Stimulated activated CD8-positive, alpha-beta memory T cell treated with anti-CD3 and anti-CD28 coated beads, Interleukin-7, amount 100 ng/mL, for 48 hours (primary cell): ENCODE measurements at regions not wholly inside any gene's neighbourhood (a gene's known extent, or its start where the extent isn't known, plus 50 kb on each side); places are given as distances from the start of the nearest gene placed in this dataset.

ENCODE experiments used
- DNase-seq, 2 donors: peaks; one replicate each; pipeline ENCODE4 v3.0.0-alpha.2; 2020; ENCODE audit warnings: low read depth in 1 of 2; ENCODE audit errors: extremely low read depth in 1 of 2

GRCh38 chr1:173420330-173420806 is 56.8 kb upstream of the PRDX6 start:
- DNase-seq = no peak

DNA sequence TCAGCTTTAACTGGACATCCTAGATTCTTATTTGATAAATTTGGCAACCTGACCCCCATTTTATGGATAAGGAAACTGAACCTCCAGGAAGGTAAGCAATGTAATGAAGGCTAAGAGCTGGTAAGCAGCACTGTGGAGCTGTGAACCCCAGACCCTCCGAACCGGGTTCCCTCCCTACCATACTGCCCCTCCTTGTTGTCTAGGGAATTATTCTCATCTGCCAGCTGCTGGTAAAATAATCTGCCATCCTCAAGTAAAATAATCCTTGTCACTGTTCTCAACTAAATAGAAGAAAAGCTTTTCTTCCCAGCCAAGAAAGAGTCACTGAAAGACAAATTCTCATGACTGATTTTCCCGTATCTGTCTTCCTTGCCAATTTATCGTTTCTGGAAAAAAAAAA is 55.8 kb upstream of the PRDX6 start:
- no peak for DNase-seq

GRCh38 chr1:173421789-173422188 is 55.3 kb upstream of the PRDX6 start:
- no peak for DNase-seq

DNA sequence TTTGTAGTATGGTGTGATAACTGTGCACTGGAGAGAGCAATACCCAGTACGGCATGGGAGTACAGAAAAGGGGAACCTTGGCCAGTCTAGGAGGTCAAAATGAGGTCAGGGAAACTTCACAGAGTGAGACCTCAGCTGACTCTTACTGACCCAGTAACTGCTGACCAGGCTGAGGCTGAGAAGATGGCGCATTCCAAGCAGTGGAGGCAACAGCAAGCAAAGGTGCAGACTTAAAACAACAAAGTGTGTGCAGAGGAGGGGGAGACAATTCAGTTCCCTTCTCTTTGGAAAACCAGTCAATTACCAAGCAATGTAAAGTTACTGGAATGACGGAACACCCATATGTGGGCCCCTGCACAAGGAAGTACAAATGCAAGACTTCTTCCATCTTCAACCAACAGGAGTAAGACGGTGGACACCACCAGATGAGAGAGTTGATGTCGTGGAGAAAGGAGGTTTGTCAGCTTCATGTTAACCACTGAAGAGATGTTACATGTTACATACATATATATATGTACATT is 54.6 kb upstream of the PRDX6 start:
- no peak for DNase-seq

GRCh38 chr1:173423291-173423690 is 53.8 kb upstream of the PRDX6 start:
- DNase-seq = no peak

- no peak for DNase-seq
These were observed 53.0 kb upstream of the PRDX6 start for GRCh38 chr1:173424143-173424542.

DNA sequence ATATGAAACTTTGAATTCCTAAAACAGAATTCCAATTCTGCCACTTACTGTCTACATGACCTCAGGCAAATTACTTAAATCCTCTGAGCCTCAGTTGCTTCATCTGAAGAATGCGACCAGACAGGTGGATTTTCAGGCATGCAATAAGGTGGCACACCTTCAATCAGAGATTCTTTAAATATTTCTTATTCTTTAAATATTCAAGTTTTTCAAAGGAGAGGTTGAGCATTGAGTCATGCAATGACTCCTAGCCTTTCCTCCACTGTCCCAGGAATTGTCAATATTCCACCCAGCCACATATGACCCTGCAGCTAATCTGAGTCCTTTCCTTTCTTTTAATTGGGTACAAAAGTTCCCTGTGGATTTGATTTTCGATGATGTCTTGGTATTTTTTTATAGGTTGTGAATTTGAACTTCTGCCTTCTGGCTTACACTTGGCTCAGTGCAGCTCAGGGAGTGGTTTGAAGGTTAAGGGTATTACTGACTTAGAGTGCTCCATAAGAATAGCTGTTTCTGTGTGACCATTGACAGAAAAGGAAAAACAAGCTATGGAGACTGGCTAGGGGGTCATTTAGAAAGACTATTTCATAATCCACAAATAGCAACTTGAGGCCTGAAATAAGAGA is 52.2 kb upstream of the PRDX6 start:
- no peak for DNase-seq

DNA sequence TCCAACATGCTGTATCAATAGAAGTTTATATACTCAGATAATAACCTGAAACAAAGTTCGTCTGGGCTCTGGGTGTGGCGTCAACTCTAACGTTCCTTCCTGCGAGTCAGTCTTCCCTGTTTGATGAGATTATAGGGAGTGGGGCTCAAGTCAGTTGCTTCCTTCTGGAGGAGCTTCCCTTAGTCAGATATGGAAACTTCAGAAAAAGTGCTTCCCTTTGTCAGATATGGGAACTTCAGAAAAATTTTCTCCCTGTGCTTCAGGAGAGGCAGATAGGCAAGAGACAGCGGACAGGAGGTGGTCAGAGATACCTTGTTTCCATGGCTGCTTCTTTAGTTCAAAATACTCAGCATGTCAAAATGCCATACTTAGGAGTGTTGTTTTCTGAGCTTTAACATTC is 51.1 kb upstream of the PRDX6 start:
- no peak for DNase-seq

- no peak for DNase-seq
These were observed 49.7 kb upstream of the PRDX6 start for GRCh38 chr1:173427146-173428054.
